Osteocyte (in vitro differentiated cells): ENCODE measurements at regions not wholly inside any gene's neighbourhood (a gene's known extent, or its start where the extent isn't known, plus 50 kb on each side); places are given as distances from the start of the nearest gene placed in this dataset.

Source experiments
- DNase-seq: peaks from one replicate; pipeline ENCODE4 v3.0.0; 2021; ENCODE audit warnings: mixed read lengths; ENCODE audit not compliant: unreplicated experiment; ENCODE audit errors: extremely low spot score
- H3K27ac Mint-ChIP-seq: one replicate; pipeline ENCODE4 v1.8.0; 2021; ENCODE audit warnings: mild to moderate bottlenecking, mixed read lengths; ENCODE audit not compliant: unreplicated experiment
- H3K27me3 Mint-ChIP-seq: one replicate; pipeline ENCODE4 v1.8.0; 2021; ENCODE audit warnings: mixed read lengths; ENCODE audit not compliant: unreplicated experiment
- H3K36me3 Mint-ChIP-seq: one replicate; pipeline ENCODE4 v1.8.0; 2021; ENCODE audit warnings: mixed read lengths; ENCODE audit not compliant: unreplicated experiment
- H3K4me1 Mint-ChIP-seq: one replicate; pipeline ENCODE4 v1.8.0; 2021; ENCODE audit warnings: mixed read lengths; ENCODE audit not compliant: unreplicated experiment
- H3K4me3 Mint-ChIP-seq: one replicate; pipeline ENCODE4 v1.8.0; 2021; ENCODE audit warnings: mild to moderate bottlenecking, moderate library complexity, mixed read lengths; ENCODE audit not compliant: unreplicated experiment
- H3K9me3 Mint-ChIP-seq: one replicate; pipeline ENCODE4 v1.8.0; 2021; ENCODE audit warnings: mixed read lengths; ENCODE audit not compliant: unreplicated experiment
- TF ChIP-seq, protein P1 (sequence below): fragments of 200-600 bp; sonication (generic); IDR thresholded peaks from 2 replicates; pipeline ENCODE4 v1.5.0; 2021; ENCODE audit warnings: antibody characterized with exemption, mild to moderate bottlenecking, moderate library complexity

DNA sequence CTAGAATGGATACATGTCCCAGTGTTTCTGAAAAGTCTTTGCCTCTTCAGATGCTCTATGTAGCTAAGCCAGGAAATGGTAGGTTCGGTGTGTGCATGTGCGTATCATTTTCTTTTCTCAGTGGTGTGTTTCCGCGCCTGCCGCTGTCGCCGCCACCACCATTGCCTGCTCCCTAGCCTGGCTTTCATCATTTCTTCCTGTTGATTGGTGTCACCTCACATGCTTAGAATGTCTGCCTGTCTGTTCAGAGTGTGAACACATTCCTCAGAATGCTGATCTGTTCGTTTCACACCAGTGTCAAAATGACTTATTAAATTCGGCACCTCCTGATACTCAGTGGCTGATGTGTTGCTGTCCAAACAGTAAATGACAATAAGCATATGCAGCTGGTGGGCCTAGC, 255.2 kb upstream of the SPRED2 start:
- H3K27ac Mint-ChIP-seq, result no peak overlapping the region
- H3K4me1 Mint-ChIP-seq, result no peaks in the 10 kb centered on the region
- TF ChIP-seq, protein P1, sequence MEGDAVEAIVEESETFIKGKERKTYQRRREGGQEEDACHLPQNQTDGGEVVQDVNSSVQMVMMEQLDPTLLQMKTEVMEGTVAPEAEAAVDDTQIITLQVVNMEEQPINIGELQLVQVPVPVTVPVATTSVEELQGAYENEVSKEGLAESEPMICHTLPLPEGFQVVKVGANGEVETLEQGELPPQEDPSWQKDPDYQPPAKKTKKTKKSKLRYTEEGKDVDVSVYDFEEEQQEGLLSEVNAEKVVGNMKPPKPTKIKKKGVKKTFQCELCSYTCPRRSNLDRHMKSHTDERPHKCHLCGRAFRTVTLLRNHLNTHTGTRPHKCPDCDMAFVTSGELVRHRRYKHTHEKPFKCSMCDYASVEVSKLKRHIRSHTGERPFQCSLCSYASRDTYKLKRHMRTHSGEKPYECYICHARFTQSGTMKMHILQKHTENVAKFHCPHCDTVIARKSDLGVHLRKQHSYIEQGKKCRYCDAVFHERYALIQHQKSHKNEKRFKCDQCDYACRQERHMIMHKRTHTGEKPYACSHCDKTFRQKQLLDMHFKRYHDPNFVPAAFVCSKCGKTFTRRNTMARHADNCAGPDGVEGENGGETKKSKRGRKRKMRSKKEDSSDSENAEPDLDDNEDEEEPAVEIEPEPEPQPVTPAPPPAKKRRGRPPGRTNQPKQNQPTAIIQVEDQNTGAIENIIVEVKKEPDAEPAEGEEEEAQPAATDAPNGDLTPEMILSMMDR, result no peak
- peaks cover 30% of the 10 kb centered on the region for H3K27me3 Mint-ChIP-seq
- no peak for DNase-seq
- H3K36me3 Mint-ChIP-seq, result no peaks in the 10 kb centered on the region
- no peak overlapping the region for H3K4me3 Mint-ChIP-seq
- H3K9me3 Mint-ChIP-seq, result no peaks in the 10 kb centered on the region

DNA sequence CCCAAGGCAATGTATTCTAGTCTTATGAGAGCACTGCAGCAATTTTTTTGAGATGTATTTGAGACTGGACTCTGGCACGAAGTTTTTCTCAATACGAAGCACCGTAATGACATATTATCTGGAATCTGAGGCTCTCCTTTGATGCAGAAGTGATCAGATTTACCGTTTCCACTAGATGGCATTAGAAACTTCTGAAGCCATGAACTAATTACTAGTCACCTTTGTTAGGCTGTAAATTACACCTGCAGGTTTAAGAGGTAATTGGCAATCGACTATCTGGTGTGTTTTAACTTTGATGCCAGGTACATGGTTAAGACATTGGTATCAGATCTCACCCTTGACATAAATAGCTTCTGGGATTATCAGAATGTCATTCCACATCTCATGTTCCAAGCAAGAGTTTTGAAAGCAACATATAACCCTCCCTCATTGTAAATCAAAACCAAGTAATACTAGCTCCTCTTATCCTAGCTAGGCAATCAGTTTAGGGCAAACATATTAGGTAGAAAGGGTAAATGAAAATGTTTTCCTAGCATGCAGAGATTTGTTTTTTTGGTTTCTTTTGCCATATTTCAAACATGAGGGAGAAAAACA, 254.6 kb upstream of the SPRED2 start:
- Mint-ChIP-seq H3K27me3 (peaks cover 30% of the 10 kb centered on the region), H3K36me3 (no peaks in the 10 kb centered on the region), H3K4me3 (no peak overlapping the region), H3K4me1 (no peaks in the 10 kb centered on the region), H3K9me3 (no peaks in the 10 kb centered on the region), H3K27ac (no peak overlapping the region)
- TF ChIP-seq, protein P1, result no peak
- DNase-seq, result no peak

DNA sequence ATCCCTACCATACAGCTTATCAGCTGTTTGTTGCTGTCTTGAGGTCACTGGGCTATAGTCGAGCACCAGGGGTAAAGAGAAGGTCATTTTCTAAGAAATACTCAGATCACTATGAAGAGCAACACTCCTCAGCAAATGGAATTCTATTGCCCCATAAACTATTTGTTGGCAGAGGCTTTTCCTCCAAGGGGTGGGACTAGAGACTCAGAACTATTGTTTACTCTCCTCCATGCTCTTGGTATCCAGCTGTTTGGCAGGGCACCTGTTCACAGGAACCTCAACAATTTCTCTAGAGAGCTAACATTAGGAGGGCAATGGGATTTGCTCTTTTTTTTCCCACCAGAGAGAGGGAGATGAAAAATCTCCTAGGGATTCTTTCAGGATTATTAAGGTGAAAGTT, 249.1 kb upstream of the SPRED2 start:
- Mint-ChIP-seq H3K27me3 (peaks cover 28% of the 10 kb centered on the region), H3K4me1 (no peaks in the 10 kb centered on the region), H3K4me3 (no peak overlapping the region), H3K9me3 (peaks cover 3% of the 10 kb centered on the region), H3K27ac (no peak overlapping the region), H3K36me3 (no peaks in the 10 kb centered on the region)
- no peak for DNase-seq
- TF ChIP-seq, protein P1, result no peak

DNA sequence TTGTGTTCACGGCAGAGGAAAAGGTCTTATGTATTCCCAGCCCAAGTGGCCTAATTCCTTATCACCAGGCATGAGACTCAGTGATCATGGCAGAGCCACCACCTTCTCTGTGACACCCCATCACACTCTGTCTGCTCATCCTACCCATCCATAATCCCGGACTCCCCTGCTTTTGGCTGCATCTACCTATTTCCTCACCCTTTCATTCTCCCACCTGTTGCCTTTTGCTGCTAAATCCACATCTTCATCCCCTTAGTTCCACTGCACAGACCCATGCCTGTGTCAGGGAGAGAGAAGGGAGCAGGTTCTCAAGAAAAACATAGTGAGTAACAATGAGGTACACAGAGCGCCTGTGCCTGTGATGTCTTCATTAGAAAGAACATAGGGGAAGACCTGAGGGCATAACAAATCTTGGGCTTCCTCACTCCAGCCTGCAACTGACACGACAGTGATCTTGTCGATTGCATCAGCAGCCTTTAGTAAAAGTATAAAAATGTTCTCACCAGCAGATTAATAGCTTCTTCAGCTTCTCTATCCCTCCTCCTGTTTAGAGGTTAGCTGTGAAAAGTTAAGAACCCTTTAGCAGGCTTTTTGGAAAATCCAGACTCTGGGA, 246.5 kb upstream of the SPRED2 start:
- Mint-ChIP-seq H3K4me3 (no peak overlapping the region), H3K27ac (no peak overlapping the region), H3K9me3 (peaks cover 16% of the 10 kb centered on the region), H3K4me1 (no peaks in the 10 kb centered on the region), H3K36me3 (no peaks in the 10 kb centered on the region), H3K27me3 (peaks cover 28% of the 10 kb centered on the region)
- TF ChIP-seq, protein P1, result no peak
- no peak for DNase-seq

DNA sequence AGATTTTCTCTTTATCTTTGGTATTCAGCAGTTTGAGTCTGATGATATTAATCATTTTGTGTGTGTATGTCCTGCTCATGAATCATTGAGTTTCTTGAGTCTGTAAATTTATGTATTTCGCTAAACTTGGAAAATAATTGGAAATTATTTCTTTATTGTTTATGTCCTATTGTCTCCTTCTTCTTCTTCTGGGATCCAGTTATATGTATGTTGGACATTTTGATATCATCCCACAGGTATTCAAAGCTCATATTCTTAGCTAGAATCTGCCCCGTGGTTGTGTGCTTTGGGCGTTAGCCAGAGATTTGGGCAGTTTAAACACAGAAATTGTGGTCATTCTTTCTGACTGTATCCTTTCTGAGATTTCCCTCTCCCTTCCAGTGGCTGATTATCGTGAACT, 243.0 kb upstream of the SPRED2 start:
- no peak overlapping the region for H3K27ac Mint-ChIP-seq
- H3K27me3 Mint-ChIP-seq, result peaks cover 27% of the 10 kb centered on the region
- TF ChIP-seq, protein P1, result no peak
- H3K9me3 Mint-ChIP-seq, result peaks cover 16% of the 10 kb centered on the region
- H3K36me3 Mint-ChIP-seq, result no peaks in the 10 kb centered on the region
- DNase-seq, result no peak
- no peaks in the 10 kb centered on the region for H3K4me1 Mint-ChIP-seq
- H3K4me3 Mint-ChIP-seq, result no peak overlapping the region
